A549 (cell line): ENCODE measurements at regions not wholly inside any gene's neighbourhood (a gene's known extent, or its start where the extent isn't known, plus 50 kb on each side); places are given as distances from the start of the nearest gene placed in this dataset.

ENCODE experiments used
- ATAC-seq, 2 experiments: fragments of 200-7000 bp in 1 of 2; fragments of >200 bp in 1 of 2; cut with Nextera tagmentation in 1 of 2; cut with Tn5 transposase in 1 of 2; 3 replicates each; pipeline versions ENCODE4 v1.8.0 to v1.9.1; 2018 to 2020; ENCODE audit warnings: mild to moderate bottlenecking in 1 of 2, moderate library complexity in 1 of 2
- CTCF ChIA-PET: fragments of 300-600 bp; sonication (Branson Sonifier 250); formaldehyde crosslinking; extraction: SDS; loops from one replicate; lab custom pipeline; 2021; ENCODE audit warnings: antibody characterized with exemption, inconsistent platforms; lab: Yijun Ruan, JAX
- POLR2A ChIA-PET: fragments of 350-600 bp; formaldehyde crosslinking; extraction: SDS; loops from one replicate; lab custom pipeline; 2021; ENCODE audit warnings: antibody characterized with exemption, inconsistent platforms; lab: Yijun Ruan, JAX
- DNase-seq, 2 experiments: peaks; one replicate each; pipeline versions ENCODE4 v3.0.0 to v3.0.0-alpha.2; 2011 to 2016; ENCODE audit warnings: low read depth in 1 of 2, low spot score in 1 of 2
- FAIRE-seq: peaks from 2 replicates; lab custom pipeline; 2011; peaks lifted over from hg19 to GRCh38; lab: Jason Lieb, UNC
- H3K27ac ChIP-seq, 2 experiments: fragments of >200 bp; sonication (Bioruptor Twin); formaldehyde crosslinking; 3 replicates each; pipeline ENCODE4 v1.5.1; 2016 to 2017
- H3K4me1 ChIP-seq: fragments of >200 bp; sonication (Bioruptor Twin); formaldehyde crosslinking; 3 replicates; pipeline ENCODE4 v1.6.1; 2016
- H3K4me2 ChIP-seq: fragments of >200 bp; sonication (Bioruptor Twin); formaldehyde crosslinking; 3 replicates; pipeline ENCODE4 v1.6.1; 2016
- H3K4me3 ChIP-seq: fragments of >200 bp; sonication (Bioruptor Twin); formaldehyde crosslinking; 3 replicates; pipeline ENCODE4 v1.5.1; 2016
- H3K9me3 ChIP-seq: fragments of >200 bp; sonication (Bioruptor Twin); formaldehyde crosslinking; 3 replicates; pipeline ENCODE4 v1.6.1; 2016
- BHLHE40 ChIP-seq: IDR thresholded peaks from 2 replicates; pipeline ENCODE4 v1.6.1; 2012; ENCODE audit warnings: low read depth, low read length, inconsistent platforms
- CBX2 ChIP-seq: fragments of 200-600 bp; sonication (generic); IDR thresholded peaks from 2 replicates; pipeline ENCODE4 v1.6.1; 2016; ENCODE audit warnings: low read depth, mild to moderate bottlenecking, borderline replicate concordance
- CBX8 ChIP-seq: fragments of 200-600 bp; sonication (generic); IDR thresholded peaks from 2 replicates; pipeline ENCODE4 v1.6.1; 2016
- CHD4 ChIP-seq: fragments of 200-600 bp; sonication (generic); IDR thresholded peaks from 2 replicates; pipeline ENCODE4 v1.6.1; 2016; ENCODE audit warnings: antibody characterized with exemption, mild to moderate bottlenecking, borderline replicate concordance
- CTCF ChIP-seq: fragments of >200 bp; sonication (Bioruptor Twin); formaldehyde crosslinking; IDR thresholded peaks from 3 replicates; pipeline ENCODE4 v1.5.1; 2016
- EHMT2 ChIP-seq: fragments of 200-600 bp; sonication (generic); IDR thresholded peaks from 2 replicates; pipeline ENCODE4 v1.6.1; 2016; ENCODE audit warnings: antibody characterized with exemption, low read depth, mild to moderate bottlenecking, moderate library complexity
- EP300 ChIP-seq, 2 experiments: fragments of >200 bp; sonication (Bioruptor Twin); formaldehyde crosslinking; IDR thresholded peaks; 2 replicates in 1 of 2; 3 replicates in 1 of 2; pipeline ENCODE4 v1.6.1; 2016 to 2017
- ESRRA ChIP-seq: fragments of 150-350 bp; IDR thresholded peaks from 2 replicates; pipeline ENCODE4 v1.6.1; 2014; ENCODE audit warnings: mild to moderate bottlenecking, low read length, borderline replicate concordance
- FOSL2 ChIP-seq, 2 experiments: fragments of 450-650 bp in 1 of 2; fragments of >200 bp in 1 of 2; sonication (Bioruptor Twin) in 1 of 2; formaldehyde crosslinking; IDR thresholded peaks; 2 replicates each; pipeline versions ENCODE4 v1.5.0 to v1.6.1; 2016 to 2020; ENCODE audit warnings: mild to moderate bottlenecking in 1 of 2, moderate library complexity in 1 of 2
- FOXS1 ChIP-seq: fragments of 250-450 bp; sonication (Bioruptor Pico); IDR thresholded peaks from 2 replicates; pipeline ENCODE4 v1.5.0; 2020; ENCODE audit warnings: mild to moderate bottlenecking, moderate library complexity
- HES2 ChIP-seq: fragments of >200 bp; sonication (Bioruptor Twin); formaldehyde crosslinking; IDR thresholded peaks from 2 replicates; pipeline ENCODE4 v1.6.1; 2016
- HEYL ChIP-seq: fragments of 250-450 bp; sonication (Bioruptor Pico); IDR thresholded peaks from 2 replicates; pipeline ENCODE4 v1.8.0; 2021; ENCODE audit warnings: mild to moderate bottlenecking, moderate library complexity
- JUN ChIP-seq, 2 experiments: fragments of >200 bp; sonication (Bioruptor Twin); formaldehyde crosslinking; IDR thresholded peaks; 2 replicates in 1 of 2; 3 replicates in 1 of 2; pipeline ENCODE4 v1.6.1; 2016 to 2017
- JUNB ChIP-seq: fragments of >200 bp; sonication (Bioruptor Twin); formaldehyde crosslinking; IDR thresholded peaks from 2 replicates; pipeline ENCODE4 v1.6.1; 2016
- KDM5A ChIP-seq: fragments of 200-600 bp; sonication (generic); IDR thresholded peaks from 2 replicates; pipeline ENCODE4 v1.6.1; 2016; ENCODE audit warnings: antibody characterized with exemption, mild to moderate bottlenecking
- MAZ ChIP-seq: fragments of 150-350 bp; IDR thresholded peaks from 2 replicates; pipeline ENCODE4 v1.6.1; 2014; ENCODE audit warnings: antibody characterized with exemption, low read depth, low read length, borderline replicate concordance
- MYC ChIP-seq: IDR thresholded peaks from 2 replicates; pipeline ENCODE4 v1.6.1; 2012; ENCODE audit warnings: mild to moderate bottlenecking, inconsistent platforms, low read length, improper control_type of control experiment, borderline replicate concordance
- NFE2L2 ChIP-seq: fragments of 150-350 bp; conservative IDR thresholded peaks from 2 replicates; pipeline ENCODE4 v1.6.1; 2014; ENCODE audit warnings: low read length
- NPAS2 ChIP-seq: fragments of 250-450 bp; sonication (Bioruptor Pico); IDR thresholded peaks from 2 replicates; pipeline ENCODE4 v1.8.0; 2022; ENCODE audit warnings: mild to moderate bottlenecking, moderate library complexity, borderline replicate concordance
- PBX3 ChIP-seq: IDR thresholded peaks from 2 replicates; pipeline ENCODE4 v1.6.1; 2012
- POLR2A ChIP-seq: IDR thresholded peaks from 2 replicates; pipeline ENCODE4 v1.6.1; 2012; ENCODE audit warnings: mild to moderate bottlenecking, low read length
- RAD21 ChIP-seq, 2 experiments: fragments of >200 bp in 1 of 2; sonication (Bioruptor Twin) in 1 of 2; formaldehyde crosslinking in 1 of 2; IDR thresholded peaks in 1 of 2; conservative IDR thresholded peaks in 1 of 2; 2 replicates in 1 of 2; 3 replicates in 1 of 2; pipeline ENCODE4 v1.6.1; 2012 to 2018; ENCODE audit warnings: inconsistent platforms in 1 of 2
- RARB ChIP-seq: fragments of 250-450 bp; sonication (Bioruptor Pico); IDR thresholded peaks from 2 replicates; pipeline ENCODE4 v1.8.0; 2021; ENCODE audit warnings: mild to moderate bottlenecking, moderate library complexity
- RCOR1 ChIP-seq: fragments of 150-350 bp; IDR thresholded peaks from 2 replicates; pipeline ENCODE4 v1.6.1; 2014; ENCODE audit warnings: antibody characterized with exemption, low read length, low read depth
- RFX5 ChIP-seq: fragments of 450-650 bp; IDR thresholded peaks from 2 replicates; pipeline ENCODE4 v1.7.1; 2014; ENCODE audit warnings: antibody characterized with exemption, mild to moderate bottlenecking, moderate library complexity
- TFCP2L1 ChIP-seq: fragments of 250-450 bp; sonication (Bioruptor Pico); IDR thresholded peaks from 2 replicates; pipeline ENCODE4 v1.5.0; 2021; ENCODE audit warnings: mild to moderate bottlenecking
- TP53 ChIP-seq: fragments of 250-450 bp; sonication (Bioruptor Pico); IDR thresholded peaks from 2 replicates; pipeline ENCODE4 v1.5.0; 2021; ENCODE audit warnings: mild to moderate bottlenecking, moderate library complexity
- ZC3H11A ChIP-seq: fragments of 450-650 bp; IDR thresholded peaks from 2 replicates; pipeline ENCODE4 v1.6.1; 2014; ENCODE audit warnings: antibody characterized with exemption, mild to moderate bottlenecking
- WGBS: methylation state at CpG from one replicate; pipeline ENCODE4 v1.1.6; 2017; ENCODE audit errors: missing lambda C conversion rate; 5-methylcytosine and 5-hydroxymethylcytosine counted together
- TF ChIP-seq, protein P1 (sequence below): fragments of 250-450 bp; sonication (Bioruptor Pico); IDR thresholded peaks from 2 replicates; pipeline ENCODE4 v1.5.0; 2020; ENCODE audit warnings: low read depth, mild to moderate bottlenecking, moderate library complexity
- TF ChIP-seq, protein P2 (sequence below): fragments of 250-450 bp; sonication (Bioruptor Pico); IDR thresholded peaks from 2 replicates; pipeline ENCODE4 v1.5.0; 2021; ENCODE audit warnings: mild to moderate bottlenecking, moderate library complexity, borderline replicate concordance

- TF ChIP-seq TFCP2L1 (no peak), RAD21 (conservative IDR thresholded peaks at IDR 0.05 in 1 of 2, IDR thresholded peaks at IDR 0.05 in 1 of 2) (no peak), POLR2A (no peak), CBX8 (no peak), FOSL2 (IDR thresholded peaks at IDR 0.05) (no peak), FOSL2 (CRISPR knock-in tag; IDR thresholded peaks at IDR 0.05) (no peak), CTCF (no peak), NFE2L2 (no peak), NPAS2 (no peak), BHLHE40 (no peak), TP53 (CRISPR knock-in tag) (no peak), ZC3H11A (no peak), EP300 (IDR thresholded peaks at IDR 0.05) (no peak), RFX5 (no peak), ESRRA (no peak), MAZ (no peak), CHD4 (no peak), JUN (IDR thresholded peaks at IDR 0.05) (no peak), RARB (CRISPR knock-in tag) (no peak)
- TF ChIP-seq, protein P1, sequence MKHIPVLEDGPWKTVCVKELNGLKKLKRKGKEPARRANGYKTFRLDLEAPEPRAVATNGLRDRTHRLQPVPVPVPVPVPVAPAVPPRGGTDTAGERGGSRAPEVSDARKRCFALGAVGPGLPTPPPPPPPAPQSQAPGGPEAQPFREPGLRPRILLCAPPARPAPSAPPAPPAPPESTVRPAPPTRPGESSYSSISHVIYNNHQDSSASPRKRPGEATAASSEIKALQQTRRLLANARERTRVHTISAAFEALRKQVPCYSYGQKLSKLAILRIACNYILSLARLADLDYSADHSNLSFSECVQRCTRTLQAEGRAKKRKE, result no peak
- TF ChIP-seq, protein P2, sequence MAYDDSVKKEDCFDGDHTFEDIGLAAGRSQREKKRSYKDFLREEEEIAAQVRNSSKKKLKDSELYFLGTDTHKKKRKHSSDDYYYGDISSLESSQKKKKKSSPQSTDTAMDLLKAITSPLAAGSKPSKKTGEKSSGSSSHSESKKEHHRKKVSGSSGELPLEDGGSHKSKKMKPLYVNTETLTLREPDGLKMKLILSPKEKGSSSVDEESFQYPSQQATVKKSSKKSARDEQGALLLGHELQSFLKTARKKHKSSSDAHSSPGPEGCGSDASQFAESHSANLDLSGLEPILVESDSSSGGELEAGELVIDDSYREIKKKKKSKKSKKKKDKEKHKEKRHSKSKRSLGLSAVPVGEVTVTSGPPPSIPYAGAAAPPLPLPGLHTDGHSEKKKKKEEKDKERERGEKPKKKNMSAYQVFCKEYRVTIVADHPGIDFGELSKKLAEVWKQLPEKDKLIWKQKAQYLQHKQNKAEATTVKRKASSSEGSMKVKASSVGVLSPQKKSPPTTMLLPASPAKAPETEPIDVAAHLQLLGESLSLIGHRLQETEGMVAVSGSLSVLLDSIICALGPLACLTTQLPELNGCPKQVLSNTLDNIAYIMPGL (CRISPR knock-in tag), result no peak
- Histone ChIP-seq H3K9me3 (no peaks in the 10 kb centered on the region), H3K4me1 (no peaks in the 10 kb centered on the region), H3K4me2 (no peak overlapping the region), H3K4me3 (no peak overlapping the region), H3K27ac (no peak overlapping the region)
- FAIRE-seq (no peak), DNase-seq (no peak), ATAC-seq (no peak)
- ChIA-PET POLR2A (no interaction called here), CTCF (interaction anchor here (0.8 to 3.3 kb wide), 9 partner anchors 9 to 305 kb away, joined by 3 to 11 read pairs (median 5); no protein-coding TSS in a partner anchor)
- WGBS, result 67% methylated on average over 1 of the region's 1 CpG
Measured at GRCh38 chr15:29962407-29962806, 120.3 kb upstream of the GOLGA8J start.

DNA sequence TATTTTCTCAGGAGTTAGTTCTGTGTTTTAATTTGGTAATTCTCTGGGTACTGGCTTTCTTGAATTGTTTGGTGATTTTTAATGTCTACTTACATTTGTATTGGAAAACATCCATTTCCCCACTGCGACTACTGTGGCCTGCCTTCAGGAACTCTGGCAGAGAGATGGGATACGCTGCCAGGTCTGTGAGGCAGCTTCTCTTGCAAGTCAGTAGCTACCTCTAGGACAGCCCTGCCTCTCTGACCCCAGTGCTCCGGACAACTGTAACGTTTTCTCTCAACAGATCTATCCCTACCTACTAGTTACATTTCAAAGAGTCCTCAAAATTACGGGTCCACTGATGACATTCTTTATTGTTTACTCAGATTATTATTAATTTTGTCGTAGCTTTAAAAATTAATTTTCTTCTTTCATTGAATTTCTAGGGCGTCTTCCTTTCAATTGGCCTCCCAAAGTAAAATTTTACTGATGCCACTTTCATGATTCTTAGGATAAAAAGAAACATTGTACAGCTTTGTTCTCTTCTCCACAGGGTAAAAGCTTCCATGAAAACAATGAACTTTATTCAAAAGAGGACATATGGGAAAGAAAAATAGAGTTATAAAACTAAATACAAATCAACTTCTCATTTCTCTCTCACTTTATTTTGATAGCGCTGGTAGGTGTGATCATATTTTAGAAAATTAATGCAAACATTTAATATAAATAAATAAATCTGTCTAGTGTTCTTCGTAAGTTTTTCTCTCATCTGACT is 123.2 kb upstream of the GOLGA8J start:
- Histone ChIP-seq H3K4me3 (no peak overlapping the region), H3K4me2 (no peak overlapping the region), H3K27ac (no peak overlapping the region), H3K9me3 (no peaks in the 10 kb centered on the region), H3K4me1 (no peaks in the 10 kb centered on the region)
- FAIRE-seq (no peak), ATAC-seq (no peak), DNase-seq (no peak)
- ChIA-PET POLR2A (no interaction called here), CTCF (interaction anchor here (1.0 to 3.8 kb wide), 3 partner anchors 17 to 116 kb away, joined by 4 to 11 read pairs (median 5); no protein-coding TSS in a partner anchor)
- 72% methylated on average over 9 of the region's 9 CpGs for WGBS
- TF ChIP-seq KDM5A (no peak), JUNB (no peak), EHMT2 (no peak), HEYL (CRISPR knock-in tag) (no peak), HES2 (no peak), FOXS1 (CRISPR knock-in tag) (no peak), BHLHE40 (no peak), RCOR1 (no peak), CBX2 (no peak), PBX3 (no peak), MYC (no peak)
